Activated B cell treated with CpG ODN at 0.5 μM for 24 hours (primary cell): ENCODE measurements at regions not wholly inside any gene's neighbourhood (a gene's known extent, or its start where the extent isn't known, plus 50 kb on each side); places are given as distances from the start of the nearest gene placed in this dataset.

ENCODE experiments used
- ATAC-seq: fragments of 200-7000 bp; cut with Tn5 transposase; one replicate; pipeline ENCODE4 v1.10.0; 2021; ENCODE audit warnings: low read depth, mild to moderate bottlenecking, moderate library complexity
- CTCF ChIA-PET: fragments of 350-600 bp; sonication (Branson Sonifier 250); formaldehyde crosslinking; loops from one replicate; lab custom pipeline; 2021; ENCODE audit warnings: antibody characterized with exemption; lab: Charles Lee
- POLR2A ChIA-PET: fragments of 350-600 bp; sonication (Branson Sonifier 250); formaldehyde crosslinking; loops from one replicate; lab custom pipeline; 2021; ENCODE audit warnings: antibody characterized with exemption; lab: Charles Lee
- DNase-seq: peaks from one replicate; pipeline ENCODE4 v3.0.0; 2022
- H3K27ac Mint-ChIP-seq: one replicate; pipeline ENCODE4 v1.8.0; 2020; ENCODE audit warnings: mixed read lengths
- H3K27me3 Mint-ChIP-seq: one replicate; pipeline ENCODE4 v1.8.0; 2021; ENCODE audit warnings: mixed read lengths
- H3K36me3 Mint-ChIP-seq: one replicate; pipeline ENCODE4 v1.8.0; 2021; ENCODE audit warnings: low read depth, mixed read lengths
- H3K4me1 Mint-ChIP-seq: one replicate; pipeline ENCODE4 v1.8.0; 2021; ENCODE audit warnings: mixed read lengths
- H3K4me3 Mint-ChIP-seq: one replicate; pipeline ENCODE4 v1.8.0; 2020; ENCODE audit warnings: mild to moderate bottlenecking, mixed read lengths
- H3K9me3 Mint-ChIP-seq: one replicate; pipeline ENCODE4 v1.8.0; 2020; ENCODE audit warnings: mixed read lengths
- intact Hi-C: fragments of 100-400 bp; cut with micrococcal nuclease; formaldehyde crosslinking; loops from one replicate; pipeline ENCODE4 v1.15.1; 2024
- TF ChIP-seq, protein P1 (sequence below): fragments of 200-600 bp; IDR thresholded peaks from one replicate; pipeline ENCODE4 v1.8.0; 2022; ENCODE audit warnings: antibody characterized with exemption, mild to moderate bottlenecking

- no peak overlapping the region for H3K4me3 Mint-ChIP-seq
Measured at GRCh38 chr5:71864730-71865601, 145.9 kb downstream of the CARTPT start.

GRCh38 chr5:71865665-71866320, 146.7 kb downstream of the CARTPT start:
- ChIA-PET CTCF (no interaction called here), POLR2A (no interaction called here)
- DNase-seq (no peak), ATAC-seq (no peak)
- no peaks in the 10 kb centered on the region for H3K36me3 Mint-ChIP-seq
- H3K4me1 Mint-ChIP-seq: no peaks in the 10 kb centered on the region
- no peak overlapping the region for H3K27ac Mint-ChIP-seq
- peaks cover 24% of the 10 kb centered on the region for H3K27me3 Mint-ChIP-seq
- no peak overlapping the region for H3K4me3 Mint-ChIP-seq
- H3K9me3 Mint-ChIP-seq: peaks cover 4% of the 10 kb centered on the region
- TF ChIP-seq, protein P1, sequence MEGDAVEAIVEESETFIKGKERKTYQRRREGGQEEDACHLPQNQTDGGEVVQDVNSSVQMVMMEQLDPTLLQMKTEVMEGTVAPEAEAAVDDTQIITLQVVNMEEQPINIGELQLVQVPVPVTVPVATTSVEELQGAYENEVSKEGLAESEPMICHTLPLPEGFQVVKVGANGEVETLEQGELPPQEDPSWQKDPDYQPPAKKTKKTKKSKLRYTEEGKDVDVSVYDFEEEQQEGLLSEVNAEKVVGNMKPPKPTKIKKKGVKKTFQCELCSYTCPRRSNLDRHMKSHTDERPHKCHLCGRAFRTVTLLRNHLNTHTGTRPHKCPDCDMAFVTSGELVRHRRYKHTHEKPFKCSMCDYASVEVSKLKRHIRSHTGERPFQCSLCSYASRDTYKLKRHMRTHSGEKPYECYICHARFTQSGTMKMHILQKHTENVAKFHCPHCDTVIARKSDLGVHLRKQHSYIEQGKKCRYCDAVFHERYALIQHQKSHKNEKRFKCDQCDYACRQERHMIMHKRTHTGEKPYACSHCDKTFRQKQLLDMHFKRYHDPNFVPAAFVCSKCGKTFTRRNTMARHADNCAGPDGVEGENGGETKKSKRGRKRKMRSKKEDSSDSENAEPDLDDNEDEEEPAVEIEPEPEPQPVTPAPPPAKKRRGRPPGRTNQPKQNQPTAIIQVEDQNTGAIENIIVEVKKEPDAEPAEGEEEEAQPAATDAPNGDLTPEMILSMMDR: no peak
- intact Hi-C loops: no loop called here

More at GRCh38 chr5:71864730-71865601, 145.9 kb downstream of the CARTPT start:
- peaks cover 22% of the 10 kb centered on the region for H3K27me3 Mint-ChIP-seq
- TF ChIP-seq, protein P1: no peak
- intact Hi-C loops: no loop called here
- no peak overlapping the region for H3K27ac Mint-ChIP-seq
- ChIA-PET POLR2A (no interaction called here), CTCF (no interaction called here)
- no peaks in the 10 kb centered on the region for H3K4me1 Mint-ChIP-seq
- peaks cover 2% of the 10 kb centered on the region for H3K9me3 Mint-ChIP-seq
- no peak for ATAC-seq
- H3K36me3 Mint-ChIP-seq: no peaks in the 10 kb centered on the region
- DNase-seq: no peak

DNA sequence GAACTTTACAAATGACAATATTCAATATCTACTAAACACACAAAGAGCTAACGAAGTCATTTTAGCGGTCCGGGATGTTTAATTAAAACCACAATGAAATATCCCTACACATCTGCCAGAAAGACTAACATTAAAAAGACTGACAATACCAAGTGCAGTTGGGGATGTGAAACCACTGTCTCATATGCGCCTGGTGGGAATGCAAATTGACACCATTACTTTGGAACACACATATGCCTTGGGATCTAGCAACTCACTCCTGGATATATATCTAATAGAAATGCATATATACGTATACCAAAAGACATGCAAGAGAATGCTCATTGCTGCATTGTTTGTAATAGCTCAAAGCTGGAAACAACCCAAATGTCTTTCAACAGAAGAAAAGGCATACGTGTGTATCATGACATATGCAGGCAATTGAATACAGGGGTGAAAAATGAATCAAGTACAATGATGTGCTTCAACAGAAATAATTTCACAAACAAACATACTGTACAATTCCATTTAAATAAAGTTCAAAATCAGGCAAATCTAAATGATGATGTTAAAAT, 153.3 kb downstream of the CARTPT start:
- H3K4me1 Mint-ChIP-seq: no peaks in the 10 kb centered on the region
- H3K4me3 Mint-ChIP-seq: no peak overlapping the region
- intact Hi-C loops: no loop called here
- ATAC-seq (no peak), DNase-seq (no peak)
- no peaks in the 10 kb centered on the region for H3K36me3 Mint-ChIP-seq
- TF ChIP-seq, protein P1: no peak
- ChIA-PET CTCF (no interaction called here), POLR2A (no interaction called here)
- no peak overlapping the region for H3K27ac Mint-ChIP-seq
- H3K27me3 Mint-ChIP-seq: peaks cover 13% of the 10 kb centered on the region
- peaks cover 4% of the 10 kb centered on the region for H3K9me3 Mint-ChIP-seq

DNA sequence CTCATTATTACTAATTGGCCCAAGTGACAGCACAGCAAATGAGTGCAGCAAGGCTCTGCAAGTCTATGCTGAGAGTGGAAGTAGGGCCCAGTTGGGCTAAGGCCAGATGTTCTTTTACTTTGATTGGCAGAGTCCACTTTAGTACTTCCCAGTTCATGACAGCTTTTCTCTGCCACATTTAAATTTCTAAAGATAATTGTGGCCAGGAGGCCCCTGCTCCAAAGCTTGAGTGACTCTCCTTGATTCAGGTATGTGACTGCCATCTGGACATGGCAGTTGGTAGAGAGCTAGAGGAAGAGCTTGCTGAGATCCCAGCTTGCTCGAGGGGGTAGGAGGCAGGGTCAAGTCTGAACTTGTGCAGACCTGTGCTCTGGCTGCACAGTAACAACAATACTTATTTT, 154.1 kb downstream of the CARTPT start:
- Mint-ChIP-seq H3K27me3 (peaks cover 9% of the 10 kb centered on the region), H3K27ac (no peak overlapping the region), H3K9me3 (peaks cover 4% of the 10 kb centered on the region), H3K4me1 (no peaks in the 10 kb centered on the region), H3K36me3 (no peaks in the 10 kb centered on the region), H3K4me3 (no peak overlapping the region)
- DNase-seq (no peak), ATAC-seq (no peak)
- ChIA-PET CTCF (no interaction called here), POLR2A (no interaction called here)
- TF ChIP-seq, protein P1: no peak
- intact Hi-C loops: no loop called here

DNA sequence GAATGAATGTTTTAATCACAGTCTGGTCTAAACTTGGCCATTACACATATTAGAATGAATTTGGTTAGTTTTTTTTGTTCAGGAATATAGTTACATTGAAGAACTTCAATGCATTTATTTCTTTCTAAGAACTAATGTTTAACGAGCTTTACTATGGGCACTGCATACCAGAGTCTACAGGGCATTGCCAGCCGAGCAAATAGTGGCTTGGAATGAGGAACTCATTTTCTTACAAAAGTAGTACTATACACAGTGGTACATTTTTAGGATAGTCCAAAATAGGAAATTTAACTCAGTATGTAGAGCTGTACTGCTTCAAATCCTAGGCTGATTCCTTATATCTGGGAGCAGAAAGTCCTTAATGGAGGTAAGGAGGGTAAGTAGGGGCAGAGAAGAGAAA, 155.4 kb downstream of the CARTPT start:
- Mint-ChIP-seq H3K4me1 (no peaks in the 10 kb centered on the region), H3K36me3 (no peaks in the 10 kb centered on the region), H3K27ac (no peak overlapping the region), H3K27me3 (peaks cover 9% of the 10 kb centered on the region), H3K4me3 (no peak overlapping the region), H3K9me3 (peaks cover 4% of the 10 kb centered on the region)
- POLR2A ChIA-PET: no interaction called here
- ATAC-seq: no peak
- CTCF ChIA-PET: no interaction called here
- intact Hi-C loops: no loop called here
- DNase-seq: no peak
- TF ChIP-seq, protein P1: no peak
